ENCODE measurements at regions not wholly inside any gene's neighbourhood (a gene's known extent, or its start where the extent isn't known, plus 50 kb on each side); places are given as distances from the start of the nearest gene placed in this dataset.

- no peak for TF ChIP-seq CTCF (IDR thresholded peaks at IDR 0.05)
- TF ChIP-seq POLR2A (IDR thresholded peaks at IDR 0.05; ENCODE audit: low read length): no peak
- TF ChIP-seq JUNB (IDR thresholded peaks at IDR 0.05): no peak
- TF ChIP-seq ESRRA (IDR thresholded peaks at IDR 0.05; ENCODE audit: borderline replicate concordance, low read length): no peak
- no peak for TF ChIP-seq REST (IDR thresholded peaks at IDR 0.05)
- TF ChIP-seq SMC3 (IDR thresholded peaks at IDR 0.05): no peak
- TF ChIP-seq KDM5A (IDR thresholded peaks at IDR 0.05): no peak
- TF ChIP-seq EP300 (IDR thresholded peaks at IDR 0.05): no peak
- no peak for TF ChIP-seq PBX3 (IDR thresholded peaks at IDR 0.05)
- TF ChIP-seq RNF2 (IDR thresholded peaks at IDR 0.05; ENCODE audit: borderline replicate concordance, low read depth): no peak
- no peak for TF ChIP-seq RAD21 (conservative IDR thresholded peaks at IDR 0.05 in 1 of 2, IDR thresholded peaks at IDR 0.05 in 1 of 2)
- TF ChIP-seq RCOR1 (IDR thresholded peaks at IDR 0.05; ENCODE audit: low read depth, low read length): no peak
- no peak for TF ChIP-seq FOSB (CRISPR knock-in tag; IDR thresholded peaks at IDR 0.05)
These were observed 491.7 kb upstream of the AGTR1 start for GRCh38 chr3:148205977-148206376.
